ENCODE measurements at regions not wholly inside any gene's neighbourhood (a gene's known extent, or its start where the extent isn't known, plus 50 kb on each side); places are given as distances from the start of the nearest gene placed in this dataset.

GRCh38 chrX:20654596-20655106, 387.9 kb upstream of the RPS6KA3 start (continued):
- no peak for TF ChIP-seq USF1 (CRISPR knock-in tag; IDR thresholded peaks at IDR 0.05)
- no peak for TF ChIP-seq PTTG1 (tag; IDR thresholded peaks at IDR 0.05; ENCODE audit: low read depth)
- no peak for TF ChIP-seq TGIF2 (CRISPR knock-in tag; IDR thresholded peaks at IDR 0.05)
- TF ChIP-seq SRSF7 (optimal IDR thresholded peaks at IDR 0.05; ENCODE audit: low read depth, low read length), result no peak
- TF ChIP-seq HDAC6 (IDR thresholded peaks at IDR 0.05; ENCODE audit: low read depth, low read length), result no peak

GRCh38 chrX:20653070-20653469, 386.4 kb upstream of the RPS6KA3 start:
- FAIRE-seq (no peak), DNase-seq (ENCODE audit: extremely low read depth in 1 of 4, low spot score in 3 of 4) (no peak), ATAC-seq (no peak)
- in situ Hi-C loops (cut with MboI) (no loop called here), intact Hi-C loops (cut with micrococcal nuclease) (no loop called here)
- Histone ChIP-seq H3K36me3 (ENCODE audit: control insufficient read depth, insufficient read depth, low read length) (no peaks in the 10 kb centered on the region), H2AFZ (ENCODE audit: low read depth, low read length) (no peak overlapping the region), H3K9me1 (ENCODE audit: control insufficient read depth, insufficient read depth, low read length) (no peaks in the 10 kb centered on the region), H4K20me1 (replicated peaks; ENCODE audit: control insufficient read depth, insufficient read depth, low read length) (no peaks in the 10 kb centered on the region), H3K79me2 (ENCODE audit: control insufficient read depth, insufficient read depth, low read length) (no peaks in the 10 kb centered on the region), H3K4me2 (ENCODE audit: insufficient read depth, low read length) (no peak overlapping the region), H3K9me3 (replicated peaks; ENCODE audit: control insufficient read depth, insufficient read depth, low read depth, low read length) (no peaks in the 10 kb centered on the region), H3K9ac (ENCODE audit: insufficient read depth in 1 of 2, low read depth in 2 of 2, low read length in 2 of 2) (no peak overlapping the region), H3K4me3 (no peak overlapping the region), H3K4me1 (replicated peaks in 1 of 2; ENCODE audit: control insufficient read depth in 2 of 2, insufficient read depth in 2 of 2, low read length in 2 of 2) (no peaks in the 10 kb centered on the region), H3K27ac (ENCODE audit: extremely low read depth, low read depth, low read length) (no peak overlapping the region), H3K27me3 (ENCODE audit: control insufficient read depth in 2 of 2, insufficient read depth in 2 of 2, low read length in 2 of 2) (no peaks in the 10 kb centered on the region)
- POLR2A ChIA-PET, result no interaction called here
- CTCF ChIA-PET (ENCODE audit: low intra/inter-chr PET ratio), result no interaction called here
- no TSS peak for BruUV-seq (replicated peaks)
- TF ChIP-seq ZNF384 (IDR thresholded peaks at IDR 0.05; ENCODE audit: low read depth, low read length), result no peak
- no peak for TF ChIP-seq NR1H2 (CRISPR knock-in tag; IDR thresholded peaks at IDR 0.05)
- no peak for TF ChIP-seq ZNF41 (CRISPR knock-in tag; conservative IDR thresholded peaks at IDR 0.05)
- TF ChIP-seq NFIX (CRISPR knock-in tag; IDR thresholded peaks at IDR 0.05; ENCODE audit: low read depth), result no peak
- no peak for TF ChIP-seq ZNF143 (CRISPR knock-in tag; IDR thresholded peaks at IDR 0.05)
- no peak for TF ChIP-seq ZNF318 (IDR thresholded peaks at IDR 0.05; ENCODE audit: borderline replicate concordance in 1 of 2, low read depth in 1 of 2)
- no peak for TF ChIP-seq ADNP (tag; IDR thresholded peaks at IDR 0.05)
- TF ChIP-seq RAD21 (CRISPR knock-in tag; conservative IDR thresholded peaks at IDR 0.05 in 1 of 2, IDR thresholded peaks at IDR 0.05 in 1 of 2), result no peak
- TF ChIP-seq DIDO1 (tag; IDR thresholded peaks at IDR 0.05; ENCODE audit: low read depth), result no peak

All from K562 (cell line).